ENCODE measurements at regions not wholly inside any gene's neighbourhood (a gene's known extent, or its start where the extent isn't known, plus 50 kb on each side); places are given as distances from the start of the nearest gene placed in this dataset.
"Not testable (repeated sequence)": the region's sequence is repeated elsewhere in the genome, so short reads cannot be mapped to it uniquely, and the experiment has no call there.

GRCh38 chr19:28718909-28719308 lies 494.0 kb downstream of the UQCRFS1 start:
- DNase-seq = no peak

- DNase-seq = no peak
Measured at GRCh38 chr19:28715157-28715556, 497.8 kb downstream of the UQCRFS1 start.

DNA sequence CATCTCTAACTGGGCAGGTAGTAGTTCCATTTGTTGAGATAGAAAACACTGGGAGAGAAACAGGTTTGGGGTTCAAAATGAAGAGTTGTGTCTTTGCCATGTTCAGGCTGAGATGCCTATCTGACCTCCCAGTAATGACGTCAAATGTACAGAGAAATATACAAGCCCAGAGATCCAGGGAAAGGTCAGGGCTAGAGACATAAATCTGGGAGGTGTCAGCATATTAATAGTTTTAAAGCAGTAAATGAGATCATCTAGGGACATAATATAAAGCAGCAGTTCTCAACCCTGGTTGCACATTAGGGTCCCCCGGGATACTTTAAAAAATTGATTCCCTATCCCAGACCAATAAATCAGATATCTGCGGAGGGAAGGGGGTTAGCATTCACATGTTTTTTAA lies 501.5 kb downstream of the UQCRFS1 start:
- no peak for DNase-seq

- DNase-seq = no peak
Measured at GRCh38 chr19:28710278-28710677, 502.7 kb downstream of the UQCRFS1 start.

DNA sequence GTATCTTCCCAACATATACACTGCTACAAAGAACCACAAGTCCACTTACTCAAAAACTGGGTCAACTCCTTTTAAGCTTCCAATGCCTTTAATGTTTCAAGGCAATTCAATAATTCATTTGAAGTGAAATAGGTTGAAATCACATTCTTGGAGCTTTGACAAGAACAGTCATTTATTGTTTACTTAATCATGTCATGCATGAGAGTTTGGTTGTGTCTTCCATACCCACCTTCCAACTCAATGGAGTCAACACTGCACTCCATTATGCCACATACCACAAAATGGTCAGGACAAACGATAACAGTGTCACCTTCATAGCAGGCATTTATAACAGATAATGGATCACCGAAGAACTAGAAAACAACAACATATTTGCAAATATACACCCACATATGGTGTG lies 506.3 kb downstream of the UQCRFS1 start:
- no peak for DNase-seq

DNA sequence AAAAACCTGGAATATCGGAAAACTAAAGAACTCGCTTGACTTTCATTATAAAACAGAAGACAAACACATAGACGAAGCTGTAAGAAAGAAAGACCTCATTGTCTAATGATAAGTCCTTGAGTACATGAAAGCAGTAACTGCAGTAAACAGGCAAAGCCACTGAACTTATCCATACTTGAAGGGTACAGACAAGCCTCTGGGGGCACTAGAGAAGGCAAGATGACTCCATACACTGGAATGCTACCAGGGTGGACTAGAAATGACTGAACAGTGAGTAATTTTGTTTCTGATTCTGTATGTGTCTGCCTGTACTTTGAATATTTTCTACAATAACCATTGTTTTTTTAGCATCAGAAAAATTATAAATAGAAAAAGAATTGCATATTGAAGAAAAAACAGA lies 507.9 kb downstream of the UQCRFS1 start:
- no peak for DNase-seq

GRCh38 chr19:28703400-28703956 lies 509.5 kb downstream of the UQCRFS1 start:
- DNase-seq = no peak

- no peak for DNase-seq
Measured at GRCh38 chr19:28701491-28701890, 511.5 kb downstream of the UQCRFS1 start.

DNA sequence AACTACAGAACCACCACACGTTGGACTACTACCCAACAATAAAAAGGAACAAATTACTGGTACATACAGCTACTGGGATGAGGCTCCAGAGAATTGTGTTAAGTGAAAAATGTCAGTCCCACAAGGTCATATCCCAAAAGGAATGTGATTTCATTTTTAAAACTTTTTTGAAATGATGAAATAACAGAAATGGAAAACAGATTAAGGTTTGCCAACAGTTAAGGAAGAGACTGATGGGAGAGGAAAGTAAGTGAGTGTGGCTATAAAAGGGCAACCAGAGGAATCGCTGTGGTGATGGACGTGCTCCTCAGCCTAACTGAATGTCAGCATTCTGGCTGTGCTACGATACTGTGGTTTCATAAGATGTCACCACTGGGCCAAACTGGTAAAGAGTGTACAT lies 512.8 kb downstream of the UQCRFS1 start:
- DNase-seq = no peak

DNA sequence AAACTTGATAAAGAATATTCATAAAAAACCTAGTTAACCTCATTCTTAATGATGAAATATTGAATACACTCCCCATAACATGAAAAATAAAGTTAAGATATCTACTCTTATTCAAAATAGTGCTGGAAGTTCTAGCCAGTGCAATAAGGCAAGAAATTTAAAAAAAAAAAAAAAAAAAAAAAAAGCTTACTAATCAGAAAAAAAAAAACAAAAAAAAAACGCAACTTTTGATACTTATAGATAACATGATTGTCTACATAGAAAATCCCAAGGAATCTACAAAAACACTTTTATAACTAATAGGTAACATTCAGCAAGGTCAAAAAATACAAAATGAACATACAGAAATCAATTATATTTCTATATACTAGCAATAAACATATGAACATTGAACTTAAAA lies 515.6 kb downstream of the UQCRFS1 start:
- DNase-seq = no peak

GRCh38 chr19:28694812-28695211 lies 518.1 kb downstream of the UQCRFS1 start:
- no peak for DNase-seq

GRCh38 chr19:28691683-28692082 lies 521.3 kb downstream of the UQCRFS1 start:
- no peak for DNase-seq

DNA sequence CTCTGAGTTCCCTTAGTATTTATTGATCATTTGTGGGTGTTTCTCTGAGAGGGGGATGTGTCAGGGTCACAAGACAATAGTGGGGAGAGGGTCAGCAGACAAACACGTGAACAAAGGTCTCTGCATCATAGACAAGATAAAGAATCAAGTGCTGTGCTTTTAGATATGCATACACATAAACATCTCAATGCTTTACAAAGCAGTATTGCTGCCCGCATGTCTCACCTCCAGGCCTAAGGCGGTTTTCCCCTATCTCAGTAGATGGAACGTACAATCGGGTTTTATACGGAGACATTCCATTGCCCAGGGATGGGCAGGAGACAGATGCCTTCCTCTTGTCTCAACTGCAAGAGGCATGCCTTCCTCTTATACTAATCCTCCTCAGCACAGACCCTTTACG lies 523.5 kb downstream of the UQCRFS1 start:
- DNase-seq = not testable (repeated sequence)

DNA sequence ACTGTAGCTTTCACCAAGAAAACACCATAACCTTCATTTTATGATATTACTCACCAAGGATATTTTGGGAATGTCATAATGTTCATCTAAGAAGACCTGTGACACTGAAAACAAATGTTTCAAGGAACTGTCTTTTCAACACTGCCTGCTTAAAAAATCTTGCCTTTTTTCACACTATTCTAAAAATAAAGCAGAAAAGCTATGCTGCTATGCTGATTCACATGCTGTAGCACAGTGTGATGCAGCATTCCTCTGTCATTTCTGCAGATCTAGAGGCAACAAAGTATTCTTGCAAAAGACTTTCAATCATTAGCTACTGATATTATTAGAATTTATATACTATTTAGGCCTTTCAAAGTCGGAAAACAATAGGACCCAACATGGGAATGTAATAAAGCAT lies 525.7 kb downstream of the UQCRFS1 start:
- DNase-seq = no peak

GRCh38 chr19:28686756-28687155 lies 526.2 kb downstream of the UQCRFS1 start:
- no peak for DNase-seq

- no peak for DNase-seq
Measured at GRCh38 chr19:28685802-28686201, 527.1 kb downstream of the UQCRFS1 start.

DNA sequence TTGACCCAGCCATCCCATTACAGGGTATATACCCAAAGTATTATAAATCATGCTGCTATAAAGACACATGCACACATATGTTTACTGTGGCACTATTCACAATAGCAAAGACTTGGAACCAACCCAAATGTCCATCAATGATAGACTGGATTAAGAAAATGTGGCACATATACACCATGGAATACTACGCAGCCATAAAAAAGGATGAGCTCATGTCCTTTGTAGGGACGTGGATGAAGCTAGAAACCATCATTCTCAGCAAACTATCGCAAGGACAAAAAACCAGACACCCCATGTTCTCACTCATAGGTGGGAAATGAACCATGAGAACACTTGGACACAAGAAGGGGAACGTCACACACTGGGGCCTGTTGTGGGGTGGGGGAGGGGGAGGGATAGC lies 527.9 kb downstream of the UQCRFS1 start:
- not testable (repeated sequence) for DNase-seq

DNA sequence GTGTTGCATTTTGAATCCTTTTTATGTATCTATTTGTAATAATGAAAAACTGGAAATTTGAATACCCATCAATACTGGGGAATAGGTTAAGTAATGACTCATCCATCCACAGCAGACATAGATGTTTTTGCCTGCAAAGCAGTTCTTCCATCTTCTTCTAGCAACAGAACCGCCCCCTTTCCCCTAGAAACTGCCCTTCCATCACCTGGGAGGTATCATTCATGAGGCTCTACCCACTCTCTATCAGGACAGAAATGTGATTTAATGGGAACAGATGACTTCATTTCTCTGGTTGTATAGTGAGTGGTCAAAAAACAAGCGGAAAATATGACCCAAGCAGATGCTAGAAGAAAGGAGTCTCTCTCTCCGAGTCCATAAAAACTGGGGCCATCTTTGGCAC lies 532.8 kb downstream of the UQCRFS1 start:
- no peak for DNase-seq

GRCh38 chr19:28670836-28671235 lies 542.1 kb downstream of the UQCRFS1 start:
- DNase-seq = no peak

- DNase-seq = no peak
Measured at GRCh38 chr19:28669804-28670203, 543.1 kb downstream of the UQCRFS1 start.

- DNase-seq = no peak
Measured at GRCh38 chr19:28667348-28667977, 545.5 kb downstream of the UQCRFS1 start.

DNA sequence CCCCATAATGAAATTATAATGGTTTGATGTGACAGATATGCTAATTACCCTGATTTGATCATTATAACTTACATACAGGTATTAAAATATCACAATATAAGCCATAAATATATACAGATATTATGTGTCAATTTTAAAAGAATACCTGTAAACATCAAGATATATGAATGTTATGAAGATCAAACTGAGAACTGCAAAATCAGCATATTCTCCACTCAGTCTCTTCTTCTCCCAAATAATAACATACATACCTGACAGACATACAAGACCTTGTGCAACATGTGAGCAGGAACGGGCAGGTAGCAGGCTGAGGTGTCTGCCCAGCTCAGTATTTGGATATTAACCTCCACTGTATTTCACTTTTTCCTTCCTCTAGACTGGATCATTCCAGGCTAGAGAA lies 547.2 kb downstream of the UQCRFS1 start:
- DNase-seq = no peak

GRCh38 chr19:28656644-28657043 lies 556.3 kb downstream of the UQCRFS1 start:
- DNase-seq = no peak

DNA sequence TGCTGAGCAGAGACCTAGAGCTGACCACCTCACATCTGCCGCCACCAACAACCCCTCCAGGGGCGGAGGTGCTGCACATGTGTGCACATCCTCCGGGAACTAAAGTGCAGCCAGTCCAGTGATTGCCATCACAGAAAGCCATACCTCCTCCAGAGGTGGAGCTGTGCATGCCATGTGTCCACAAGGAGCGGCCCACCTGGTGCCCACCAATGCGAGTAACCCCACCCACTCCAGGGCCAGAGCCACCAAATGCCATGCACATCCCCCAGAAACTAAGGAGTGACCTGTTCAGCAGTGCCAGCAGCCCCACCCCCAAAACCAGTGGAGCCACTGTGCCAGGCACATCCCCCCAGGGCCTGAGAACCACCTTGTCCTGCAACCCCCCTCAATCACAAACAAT lies 557.9 kb downstream of the UQCRFS1 start:
- no peak for DNase-seq

GRCh38 chr19:28652765-28653164 lies 560.2 kb downstream of the UQCRFS1 start:
- DNase-seq = no peak
